ENCODE measurements at regions not wholly inside any gene's neighbourhood (a gene's known extent, or its start where the extent isn't known, plus 50 kb on each side); places are given as distances from the start of the nearest gene placed in this dataset.

GRCh38 chr1:168391851-168392681 lies 111.4 kb downstream of the TBX19 start:
- DNase-seq (ENCODE audit: insufficient read length, low spot score) (no peak), FAIRE-seq (no peak)

DNA sequence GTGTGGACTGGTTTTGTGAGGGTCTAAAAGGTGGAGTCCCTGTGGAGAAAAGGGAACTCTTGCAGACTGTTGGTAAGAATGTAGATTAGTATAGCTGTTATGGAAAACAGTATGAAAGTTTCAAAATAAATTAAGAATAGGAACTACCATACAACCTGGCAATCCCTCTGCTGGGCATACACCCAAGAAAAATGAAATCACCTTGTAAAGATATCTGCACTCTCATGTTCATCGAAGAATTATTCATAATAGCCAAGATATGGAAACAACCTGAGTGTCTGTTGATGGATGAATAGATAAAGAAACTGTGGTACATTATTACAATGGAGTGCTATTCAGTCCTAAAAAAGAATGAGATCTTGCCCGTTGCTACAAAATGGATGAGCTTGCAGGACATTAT lies 109.6 kb downstream of the TBX19 start:
- FAIRE-seq = no peak
- DNase-seq (ENCODE audit: insufficient read length, low spot score) = no peak

DNA sequence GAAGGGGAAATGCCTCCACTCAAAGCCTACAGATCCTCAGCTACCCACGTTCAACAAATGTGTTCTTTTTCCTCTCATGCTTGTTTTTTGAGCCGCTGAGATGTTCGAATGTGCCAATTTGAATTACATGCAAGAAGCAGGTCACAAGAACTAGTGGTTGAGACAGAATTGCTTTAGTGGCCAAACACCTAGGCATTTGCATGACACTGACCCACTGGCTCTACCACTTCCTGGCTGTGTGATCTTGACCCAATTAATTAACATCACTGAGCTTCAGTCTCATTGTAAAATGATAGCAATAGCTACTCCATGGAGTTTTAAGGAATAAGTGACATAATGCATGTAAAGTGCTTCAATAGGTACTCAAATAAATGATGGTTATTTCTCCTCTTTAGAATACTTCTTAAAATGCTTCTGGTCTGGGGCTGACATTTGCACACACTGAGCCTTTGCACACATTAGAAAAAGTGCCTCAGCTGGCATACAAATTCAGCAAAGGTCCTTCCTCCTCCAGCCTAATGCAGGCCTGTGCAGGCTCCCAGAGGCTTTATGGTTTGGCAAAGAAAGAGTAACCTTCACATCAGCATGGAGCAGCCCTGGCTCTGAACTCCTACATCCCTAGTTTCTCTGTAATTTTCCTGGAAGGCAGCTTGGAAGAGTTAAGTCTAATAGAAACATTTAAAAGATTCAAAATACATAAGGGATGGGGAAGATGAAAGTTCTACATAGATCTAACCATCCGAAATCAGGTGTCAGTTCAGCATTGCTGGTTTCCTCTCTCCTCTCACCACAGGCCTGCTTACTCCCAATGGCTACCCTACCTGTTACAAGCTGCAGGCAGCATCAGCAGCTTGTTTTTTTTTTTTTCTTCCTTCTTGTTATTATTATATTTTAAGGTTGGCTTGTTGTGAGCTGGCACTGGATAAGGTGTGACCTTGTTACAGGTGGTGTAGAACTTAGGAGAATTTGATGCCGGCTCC lies 107.4 kb downstream of the TBX19 start:
- FAIRE-seq = no peak
- no peak for DNase-seq (ENCODE audit: insufficient read length, low spot score)

GRCh38 chr1:168386949-168387586 lies 106.4 kb downstream of the TBX19 start:
- no peak for DNase-seq (ENCODE audit: insufficient read length, low spot score)
- no peak for FAIRE-seq

DNA sequence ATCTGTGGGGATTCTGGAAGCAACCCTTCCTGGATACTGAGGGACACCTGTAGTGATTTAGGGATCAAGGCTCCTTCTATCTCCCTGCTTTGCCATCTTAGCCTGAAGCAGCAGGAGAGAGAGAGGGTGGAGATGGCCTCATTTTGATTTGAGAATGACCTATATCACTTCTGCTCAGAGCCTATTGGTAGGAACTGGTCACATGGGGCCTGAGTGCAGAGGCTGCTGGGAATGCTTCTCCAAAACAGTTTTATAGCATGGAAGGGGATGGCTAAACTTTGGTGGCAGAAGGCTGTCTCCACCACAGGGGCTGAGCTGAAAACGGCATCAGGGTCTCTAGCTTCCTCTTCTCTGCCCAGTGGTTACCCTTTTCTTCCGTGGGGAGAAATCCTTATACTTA lies 105.8 kb downstream of the TBX19 start:
- DNase-seq (ENCODE audit: insufficient read length, low spot score) (no peak), FAIRE-seq (no peak)

DNA sequence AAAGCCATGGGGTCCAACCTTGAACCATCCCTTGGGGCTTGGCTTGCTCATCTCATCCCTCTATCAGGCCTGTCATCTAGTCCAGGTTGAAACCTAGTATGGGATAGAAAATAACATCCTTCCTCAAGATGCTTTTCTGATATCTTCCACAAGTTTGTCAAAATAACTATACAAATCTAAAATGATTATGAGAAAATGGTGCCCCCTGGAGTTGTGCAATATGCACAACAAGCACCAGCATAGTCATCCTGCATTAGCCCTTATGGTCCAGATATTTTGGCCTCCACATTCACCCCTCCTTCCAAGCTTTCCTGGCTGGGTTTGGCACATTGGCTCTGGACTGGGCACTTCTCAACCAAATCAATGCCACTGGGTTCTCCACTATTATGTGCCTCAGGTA lies 101.2 kb downstream of the TBX19 start:
- DNase-seq (ENCODE audit: insufficient read length, low spot score) (no peak), FAIRE-seq (no peak)

DNA sequence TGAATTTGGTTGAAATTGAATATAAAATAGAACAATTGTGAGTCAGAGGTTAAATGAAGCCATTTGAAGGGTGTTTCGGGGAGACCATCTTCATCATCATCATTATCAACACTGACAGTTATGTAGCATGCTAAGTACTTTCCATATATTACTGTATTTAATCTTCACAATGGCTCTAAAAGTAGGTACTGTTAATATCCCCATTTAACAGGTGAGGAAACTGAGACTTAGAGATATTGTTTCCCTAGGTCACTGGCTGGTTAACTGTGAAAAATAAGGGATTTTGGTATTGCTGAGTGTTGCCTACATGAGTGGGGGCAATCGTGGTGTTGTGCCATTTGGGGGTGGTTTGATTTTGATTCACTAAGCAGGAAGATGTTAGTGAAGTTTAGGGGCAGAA lies 100.3 kb downstream of the TBX19 start:
- FAIRE-seq (no peak), DNase-seq (ENCODE audit: insufficient read length, low spot score) (no peak)

DNA sequence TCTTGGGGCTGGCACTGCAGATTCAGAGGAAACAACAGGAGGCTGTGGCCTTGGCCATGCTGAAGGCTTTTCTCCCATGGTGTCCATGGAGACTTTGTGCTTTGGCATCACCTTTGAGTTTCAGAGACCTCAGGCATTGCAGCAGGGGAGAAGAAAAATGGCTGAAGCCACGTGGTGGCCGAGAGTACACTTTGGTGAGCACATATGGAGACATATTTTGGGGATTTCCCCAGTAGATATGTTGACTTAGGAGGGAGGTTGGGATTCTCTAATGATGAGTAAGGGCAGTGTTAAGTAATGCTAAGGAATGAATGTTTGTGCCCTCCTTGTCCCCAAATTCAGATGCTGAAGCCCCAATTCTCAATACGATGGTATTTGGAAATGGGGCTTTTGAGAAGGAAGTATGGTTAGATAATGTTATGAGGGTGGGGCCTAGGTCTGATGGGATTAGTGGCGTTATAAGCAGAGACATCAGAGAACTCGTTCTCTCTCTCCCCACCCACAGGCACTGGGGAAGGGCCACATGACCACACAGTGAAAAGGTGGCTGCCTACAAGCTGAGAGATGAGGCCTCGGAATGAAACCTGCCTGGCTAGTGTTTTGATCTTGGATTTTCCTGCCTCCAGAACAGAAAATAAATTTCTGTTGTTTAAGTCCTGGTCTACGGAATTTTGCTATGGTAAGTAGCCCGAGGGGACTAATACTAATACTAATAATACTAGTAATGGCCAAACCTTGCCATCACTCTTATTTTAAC lies 98.6 kb downstream of the TBX19 start:
- DNase-seq (ENCODE audit: insufficient read length, low spot score) = no peak
- FAIRE-seq = no peak

DNA sequence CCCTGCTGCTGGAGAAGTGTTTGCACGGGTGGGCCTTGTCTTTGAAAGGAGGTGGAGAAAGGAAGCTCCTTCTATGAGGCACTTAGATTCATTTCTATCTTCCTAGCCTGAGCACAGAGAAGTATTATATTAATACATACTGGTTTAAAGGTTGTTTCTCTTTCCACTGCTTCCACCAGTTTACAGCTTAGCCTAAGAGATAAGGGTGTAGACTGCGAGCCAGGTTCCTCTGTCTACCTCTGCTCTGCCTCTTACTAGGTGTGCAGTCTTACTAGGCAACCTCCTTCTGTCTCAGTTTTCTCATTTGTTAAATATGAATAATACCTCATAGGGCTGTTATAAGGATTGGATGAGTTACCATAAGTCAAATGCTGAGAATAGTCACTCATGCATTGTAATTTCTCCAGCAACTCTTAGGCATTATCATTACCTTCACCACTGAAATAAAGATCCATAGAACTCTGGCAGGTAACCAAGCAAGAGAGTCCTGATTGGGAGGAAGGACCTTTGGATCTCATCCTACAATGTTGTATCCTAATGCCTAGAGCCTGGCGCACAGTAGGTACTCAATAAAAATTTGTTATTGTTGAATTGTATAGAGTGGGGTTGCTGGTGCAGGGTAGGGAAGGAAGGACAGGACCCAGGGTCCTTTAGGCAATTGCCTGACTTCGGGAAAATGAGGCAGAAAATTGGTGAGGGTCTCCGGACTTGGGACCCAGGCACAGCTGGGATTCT lies 95.1 kb downstream of the TBX19 start:
- DNase-seq (ENCODE audit: insufficient read length, low spot score) (no peak), FAIRE-seq (no peak)

DNA sequence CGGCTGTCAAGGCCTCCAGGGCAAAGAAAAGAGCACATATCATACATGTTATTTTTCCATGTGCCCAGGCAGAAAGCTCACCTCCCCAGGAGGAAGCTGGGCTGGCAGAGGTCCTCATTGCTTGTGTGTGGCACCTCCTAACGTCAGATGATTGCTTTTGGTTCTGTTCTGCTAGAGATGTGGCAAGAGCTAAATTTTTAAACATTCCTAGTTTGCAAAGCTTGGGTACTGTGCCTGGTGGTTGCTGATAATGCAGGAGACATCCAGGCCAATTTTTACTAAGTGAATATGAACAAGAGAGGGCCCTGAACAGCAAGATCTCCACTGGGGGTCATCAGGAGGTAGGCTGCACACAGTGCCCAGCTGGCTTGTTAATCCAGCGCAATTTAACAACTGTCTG lies 93.9 kb downstream of the TBX19 start:
- DNase-seq (ENCODE audit: insufficient read length, low spot score) (no peak), FAIRE-seq (no peak)

- no peak for DNase-seq (ENCODE audit: insufficient read length, low spot score)
- no peak for FAIRE-seq
These were observed 93.2 kb downstream of the TBX19 start for GRCh38 chr1:168373869-168374268.

- FAIRE-seq (no peak), DNase-seq (ENCODE audit: insufficient read length, low spot score) (no peak)
These were observed 92.2 kb downstream of the TBX19 start for GRCh38 chr1:168372861-168373371.

DNA sequence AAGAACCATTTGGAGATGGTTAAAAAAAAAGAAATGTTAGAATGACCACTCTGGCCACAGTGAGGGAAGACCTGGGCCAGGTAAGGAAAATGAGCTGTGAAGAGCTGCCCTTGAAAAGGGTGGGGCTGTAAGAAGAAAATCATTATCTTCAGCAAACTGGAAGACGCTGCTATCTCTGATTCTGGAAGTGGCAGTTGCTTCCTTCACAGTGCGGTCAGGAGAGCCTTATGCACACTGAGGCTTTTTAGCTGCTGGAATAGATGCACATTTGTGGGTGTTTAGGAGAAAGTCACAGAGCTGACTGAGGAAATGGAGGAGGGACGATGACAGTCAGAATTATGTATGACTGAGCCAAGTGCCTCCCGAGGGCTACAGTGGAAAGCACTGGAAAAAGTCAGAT lies 91.6 kb downstream of the TBX19 start:
- DNase-seq (ENCODE audit: insufficient read length, low spot score) (no peak), FAIRE-seq (no peak)

DNA sequence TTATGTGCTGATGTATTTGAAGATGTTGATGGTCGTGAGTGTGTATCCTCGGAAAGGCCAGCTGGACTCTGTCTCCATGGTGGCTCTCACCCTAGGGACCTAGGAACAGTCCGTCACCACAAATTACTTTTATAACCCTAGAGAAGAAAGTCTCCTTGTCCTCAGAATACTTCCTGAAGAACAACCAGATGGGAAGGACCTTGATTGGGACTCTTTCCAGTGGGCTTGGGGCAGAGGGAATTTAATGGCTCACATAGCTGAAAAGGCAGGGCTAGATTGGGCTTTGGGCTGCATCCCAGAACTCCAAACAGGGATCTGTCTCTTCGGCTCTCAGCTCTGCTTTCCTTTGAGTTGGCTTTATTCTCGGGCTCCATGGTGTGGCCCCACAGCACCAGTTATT lies 90.8 kb downstream of the TBX19 start:
- no peak for FAIRE-seq
- no peak for DNase-seq (ENCODE audit: insufficient read length, low spot score)

DNA sequence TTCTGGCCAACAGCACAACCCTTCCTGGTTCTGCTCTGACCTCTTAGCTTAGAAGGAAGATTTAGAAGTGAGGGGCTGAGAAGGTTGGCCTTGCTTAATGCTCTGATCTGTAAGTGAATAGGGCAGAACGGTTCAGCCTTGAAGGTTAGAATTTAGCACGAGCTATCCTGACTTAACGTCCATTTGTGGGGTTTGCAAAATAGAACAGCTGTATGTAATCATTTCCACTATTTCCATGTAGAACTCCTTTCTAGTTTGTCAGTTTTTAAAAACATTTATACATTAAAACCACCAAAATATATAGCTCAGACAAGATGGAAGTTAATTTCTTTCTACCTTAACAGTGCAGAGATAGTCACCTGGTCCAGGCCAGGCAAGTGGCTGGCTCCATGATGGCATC lies 89.9 kb downstream of the TBX19 start:
- DNase-seq (ENCODE audit: insufficient read length, low spot score) (no peak), FAIRE-seq (no peak)

DNA sequence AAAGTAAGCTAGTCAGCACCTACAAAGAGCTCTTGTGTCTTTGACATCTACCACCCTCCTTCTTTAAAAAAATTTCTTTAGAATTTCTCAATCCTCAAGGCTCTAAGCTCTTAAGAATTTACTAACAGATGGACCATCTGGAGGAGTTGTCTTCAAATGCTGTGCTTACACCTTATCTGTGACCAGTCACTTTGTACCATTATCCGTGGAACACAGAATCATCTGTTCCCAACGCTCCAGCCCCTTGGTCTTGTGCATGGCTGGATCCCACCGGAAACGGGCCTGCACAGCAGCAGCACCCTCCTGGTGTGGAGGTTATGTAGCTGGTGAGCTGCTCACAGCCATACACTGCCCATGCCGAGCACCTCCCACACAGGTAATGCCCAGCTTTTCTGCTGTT lies 89.0 kb downstream of the TBX19 start:
- no peak for FAIRE-seq
- DNase-seq (ENCODE audit: insufficient read length, low spot score) = no peak

DNA sequence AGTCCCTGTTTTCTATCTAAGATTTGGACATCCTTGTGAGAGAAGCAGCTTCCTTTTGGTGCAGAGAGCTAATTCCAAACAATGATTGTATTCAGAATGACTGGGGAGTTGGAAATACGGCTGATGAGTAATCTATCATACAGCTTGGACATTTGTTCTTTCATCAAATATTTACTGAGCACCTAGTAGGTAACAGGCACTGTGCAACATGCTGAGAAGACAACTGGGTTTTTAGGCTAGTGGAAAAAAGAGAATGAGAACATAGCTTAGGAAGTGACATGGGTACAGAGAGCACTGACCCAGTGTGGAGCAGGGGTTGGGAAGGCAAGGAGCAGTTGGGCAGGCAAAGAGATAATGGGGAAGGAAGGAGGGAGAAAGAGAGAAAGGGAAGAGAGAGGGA lies 87.5 kb downstream of the TBX19 start:
- no peak for DNase-seq (ENCODE audit: insufficient read length, low spot score)
- FAIRE-seq = no peak

- no peak for FAIRE-seq
- no peak for DNase-seq (ENCODE audit: insufficient read length, low spot score)
These were observed 85.2 kb downstream of the TBX19 start for GRCh38 chr1:168365719-168366479.
